Fibroblast of skin of left quadriceps (primary cell): ENCODE measurements at regions not wholly inside any gene's neighbourhood (a gene's known extent, or its start where the extent isn't known, plus 50 kb on each side); places are given as distances from the start of the nearest gene placed in this dataset.
"Not testable (repeated sequence)": the region's sequence is repeated elsewhere in the genome, so short reads cannot be mapped to it uniquely, and the experiment has no call there.

Source experiments
- DNase-seq, 2 experiments: peaks; one replicate each; pipeline ENCODE4 v3.0.0-alpha.2; 2013; ENCODE audit warnings: low read depth in 2 of 2

GRCh38 chr21:26331205-26331980 is 160.8 kb upstream of the APP start:
- no peak for DNase-seq

- no peak for DNase-seq
Observed at GRCh38 chr21:26320596-26320995, 150.0 kb upstream of the APP start.

GRCh38 chr21:26307640-26308039 is 137.1 kb upstream of the APP start:
- DNase-seq, result no peak

- DNase-seq, result peak; percentile 7
Observed at GRCh38 chr21:26297851-26298250, 127.3 kb upstream of the APP start.

- no peak for DNase-seq
Observed at GRCh38 chr21:26293141-26293946, 122.8 kb upstream of the APP start.

- no peak for DNase-seq
Observed at GRCh38 chr21:26288026-26288425, 117.5 kb upstream of the APP start.

GRCh38 chr21:26284531-26284930 is 114.0 kb upstream of the APP start:
- no peak for DNase-seq

GRCh38 chr21:26282058-26282457 is 111.5 kb upstream of the APP start:
- no peak for DNase-seq

GRCh38 chr21:26281506-26281905 is 110.9 kb upstream of the APP start:
- no peak for DNase-seq

- peak; percentile 7 to 8 for DNase-seq
Observed at GRCh38 chr21:26280775-26281174, 110.2 kb upstream of the APP start.

GRCh38 chr21:26280148-26280547 is 109.6 kb upstream of the APP start:
- DNase-seq, result no peak

- no peak for DNase-seq
Observed at GRCh38 chr21:26275801-26276200, 105.2 kb upstream of the APP start.

- DNase-seq, result no peak
Observed at GRCh38 chr21:26273686-26274313, 103.2 kb upstream of the APP start.

GRCh38 chr21:26267389-26267788 is 96.8 kb upstream of the APP start:
- DNase-seq, result no peak

- DNase-seq, result no peak
Observed at GRCh38 chr21:26246073-26246472, 75.5 kb upstream of the APP start.

- DNase-seq, result no peak
Observed at GRCh38 chr21:26245428-26245827, 74.9 kb upstream of the APP start.

GRCh38 chr21:26238646-26239045 is 68.1 kb upstream of the APP start:
- DNase-seq, result no peak

- no peak for DNase-seq
Observed at GRCh38 chr21:26236281-26236680, 65.7 kb upstream of the APP start.

GRCh38 chr21:26233297-26233696 is 62.7 kb upstream of the APP start:
- DNase-seq, result not testable (repeated sequence)

- not testable (repeated sequence) for DNase-seq
Observed at GRCh38 chr21:26232491-26232890, 61.9 kb upstream of the APP start.

- DNase-seq, result no peak
Observed at GRCh38 chr21:26227130-26227529, 56.6 kb upstream of the APP start.

GRCh38 chr21:26226724-26227123 is 56.2 kb upstream of the APP start:
- no peak for DNase-seq

GRCh38 chr21:26225046-26225445 is 54.5 kb upstream of the APP start:
- DNase-seq, result no peak
